HG03520 (cell line): ENCODE measurements at regions not wholly inside any gene's neighbourhood (a gene's known extent, or its start where the extent isn't known, plus 50 kb on each side); places are given as distances from the start of the nearest gene placed in this dataset.

ENCODE experiments used
- ATAC-seq: cut with Tn5 transposase; IDR thresholded peaks from one replicate; pipeline ENCODE4 v1.9.1; 2021; ENCODE audit warnings: mild to moderate bottlenecking, moderate library complexity; ENCODE audit not compliant: unreplicated experiment

- ATAC-seq, result no peak
These were observed 141.2 kb downstream of the MYCN start for GRCh38 chr2:16081316-16082200.

GRCh38 chr2:16080516-16080915, 140.2 kb downstream of the MYCN start:
- no peak for ATAC-seq

DNA sequence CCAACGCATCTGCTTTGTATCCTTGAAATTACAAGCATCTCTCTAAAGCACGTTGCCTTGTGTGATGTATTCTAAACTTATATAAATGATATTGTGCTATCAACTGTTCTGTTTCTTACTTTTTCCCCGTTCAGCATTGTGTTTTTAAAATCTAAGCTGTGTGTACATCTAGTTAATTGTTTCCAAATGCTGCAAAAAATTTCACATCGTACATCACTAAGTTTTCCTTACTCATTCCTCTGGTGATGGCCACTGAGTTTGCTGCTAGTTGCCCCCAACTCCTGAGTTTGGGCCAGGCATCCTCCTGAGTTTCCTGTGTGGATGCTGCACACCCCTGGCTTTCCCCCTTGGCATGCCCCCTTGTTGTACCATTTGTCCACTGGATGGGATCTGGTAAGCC, 139.7 kb downstream of the MYCN start:
- no peak for ATAC-seq

DNA sequence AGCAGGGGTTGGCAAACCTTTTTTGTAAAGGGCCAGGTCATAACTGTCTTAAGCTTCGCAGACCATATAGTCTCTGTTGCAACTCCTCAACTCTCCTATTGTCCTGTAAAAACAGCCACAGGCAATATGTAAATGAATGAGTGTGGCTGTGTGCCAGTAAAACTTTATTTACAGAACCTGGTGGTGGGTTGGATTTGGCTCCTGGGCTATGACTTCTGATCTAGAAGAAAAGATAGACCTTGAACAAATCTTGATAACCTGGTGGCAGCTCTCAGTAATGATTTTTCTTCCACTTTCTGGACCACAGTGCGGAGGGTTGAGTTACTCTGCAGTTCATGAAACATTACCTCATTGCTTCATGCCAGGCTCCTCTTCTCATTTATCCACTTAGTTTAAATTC, 139.3 kb downstream of the MYCN start:
- no peak for ATAC-seq

DNA sequence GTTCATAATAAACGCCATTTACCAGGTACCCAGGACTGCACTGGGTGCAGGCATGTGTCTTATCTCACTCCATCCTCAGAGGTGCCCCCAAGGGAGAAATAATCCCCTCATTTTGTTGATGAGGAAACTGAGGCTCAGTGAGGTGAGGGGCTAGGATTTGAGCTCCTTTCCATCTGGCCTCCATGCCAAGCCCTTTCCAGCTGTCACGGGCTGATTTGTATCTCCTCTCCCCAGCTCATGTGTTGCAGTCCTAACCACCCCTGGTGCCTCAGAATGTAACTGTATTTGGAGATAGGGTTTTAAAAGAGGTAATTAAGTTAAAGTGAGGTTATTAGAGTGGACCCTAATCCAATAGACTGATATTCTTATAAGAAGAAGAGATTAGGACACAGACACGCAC, 137.3 kb downstream of the MYCN start:
- ATAC-seq, result no peak

- ATAC-seq, result no peak
These were observed 136.6 kb downstream of the MYCN start for GRCh38 chr2:16076911-16077310.

- ATAC-seq, result no peak
These were observed 135.0 kb downstream of the MYCN start for GRCh38 chr2:16075045-16076012.

GRCh38 chr2:16073921-16074425, 133.6 kb downstream of the MYCN start:
- no peak for ATAC-seq

DNA sequence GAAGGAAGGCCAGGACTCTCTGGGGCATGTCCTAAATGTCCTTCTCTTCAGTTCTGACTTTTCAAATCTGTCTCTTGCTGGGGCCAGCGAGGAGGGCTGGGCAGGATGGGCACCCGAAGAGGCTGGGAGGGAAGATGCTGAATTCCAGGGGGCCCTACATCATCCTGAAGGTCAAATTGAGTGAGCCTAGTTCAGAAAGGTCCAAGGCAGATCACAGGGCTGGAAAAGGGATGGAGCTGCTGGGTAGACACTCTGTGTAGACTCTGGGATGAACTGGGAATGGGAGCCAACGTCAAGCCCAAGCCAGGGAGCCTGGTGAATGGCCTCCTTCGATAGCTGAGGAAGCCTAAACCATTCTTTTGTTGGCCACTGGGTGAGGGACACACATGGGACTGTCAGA, 133.1 kb downstream of the MYCN start:
- no peak for ATAC-seq

GRCh38 chr2:16072638-16073290, 132.4 kb downstream of the MYCN start:
- ATAC-seq, result no peak

- ATAC-seq, result no peak
These were observed 131.7 kb downstream of the MYCN start for GRCh38 chr2:16071865-16072637.

DNA sequence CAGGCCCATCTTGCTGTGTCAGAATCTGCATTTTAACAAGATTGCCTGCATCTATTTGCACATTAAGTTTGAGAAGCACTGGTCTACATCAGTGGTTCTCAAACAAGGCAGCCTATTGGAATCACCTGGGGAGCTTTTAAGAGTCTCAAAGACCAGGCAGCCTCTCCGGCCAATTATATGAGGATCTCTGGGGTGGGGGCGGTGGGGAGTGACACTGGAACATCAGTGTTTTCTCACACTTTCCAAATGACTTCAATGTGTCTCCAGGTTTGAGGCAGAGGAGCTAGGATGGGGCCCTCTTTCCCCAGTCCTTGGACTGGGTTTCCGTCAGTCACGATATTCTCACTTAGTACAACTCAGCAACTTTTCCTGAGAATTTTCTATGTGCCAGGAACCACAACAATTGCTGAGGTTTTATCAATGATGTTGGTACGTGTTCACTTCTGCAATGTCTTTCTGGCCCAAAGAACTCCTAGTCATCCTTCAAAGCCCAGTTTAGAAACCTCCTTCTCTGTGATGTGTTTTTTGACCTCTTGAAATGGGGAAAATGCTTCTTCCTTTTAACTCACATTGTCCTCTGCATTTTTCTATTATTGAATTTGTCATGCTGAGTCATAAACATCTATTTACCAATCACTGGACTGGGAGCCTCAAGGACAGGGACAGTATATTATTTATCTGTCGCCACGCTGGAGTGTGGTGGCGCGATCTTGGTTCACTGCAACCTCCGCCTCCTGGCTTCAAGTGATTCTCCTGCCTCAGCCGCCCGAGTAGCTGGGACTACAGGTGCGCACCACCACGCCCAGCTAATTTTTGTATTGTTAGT, 130.9 kb downstream of the MYCN start:
- no peak for ATAC-seq

DNA sequence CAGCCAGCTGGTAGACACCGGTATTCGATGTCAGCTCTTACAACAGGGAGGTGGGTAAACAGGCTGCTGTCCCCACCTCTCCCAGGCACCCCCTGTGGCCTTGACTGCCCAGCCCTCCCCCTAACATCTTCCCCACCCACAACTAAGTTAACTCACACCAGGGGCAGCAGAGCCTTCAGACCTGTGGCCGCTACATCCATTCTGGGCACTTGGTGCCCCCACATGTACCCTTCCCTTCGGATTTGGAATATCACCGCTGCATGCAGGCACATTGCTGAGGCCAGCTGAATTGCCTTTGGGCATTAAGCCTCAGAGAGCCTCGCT, 130.3 kb downstream of the MYCN start:
- ATAC-seq, result no peak

DNA sequence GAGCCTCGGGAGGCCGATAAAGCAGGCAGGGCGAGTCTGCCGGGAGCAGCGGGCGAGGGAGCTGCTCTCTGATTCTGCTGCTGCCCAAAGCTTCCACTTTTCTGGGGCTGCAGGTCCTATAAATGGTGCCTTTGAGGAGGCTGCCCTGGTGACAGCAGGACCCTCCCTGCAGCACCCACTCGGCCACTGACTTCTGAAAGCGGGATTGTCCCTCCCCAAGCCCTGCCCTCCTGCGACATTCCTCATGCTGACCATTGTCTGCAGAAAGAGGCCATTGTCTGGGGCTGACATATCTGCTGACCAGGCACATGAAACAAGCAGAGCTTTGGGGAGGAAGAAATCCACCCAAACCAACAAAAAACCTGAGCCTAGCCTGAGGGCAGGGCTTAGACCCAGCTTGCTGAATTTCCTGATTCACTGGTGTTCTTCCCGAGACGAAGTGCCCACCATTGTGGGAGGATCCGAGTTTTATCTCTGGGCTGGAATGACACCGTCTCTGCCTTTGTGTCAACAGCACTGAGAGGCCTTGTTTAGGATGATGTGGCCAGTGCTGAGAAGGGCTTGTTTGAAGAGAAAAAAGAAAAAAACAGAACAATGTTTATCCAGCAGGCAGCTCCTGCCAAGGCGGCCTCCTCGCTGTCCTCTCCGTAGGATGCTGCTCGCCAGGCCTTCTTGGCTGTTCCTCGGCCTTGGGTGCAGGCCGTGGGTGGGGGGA, 129.7 kb downstream of the MYCN start:
- ATAC-seq, result no peak

GRCh38 chr2:16069663-16069932, 129.2 kb downstream of the MYCN start:
- ATAC-seq, result no peak

DNA sequence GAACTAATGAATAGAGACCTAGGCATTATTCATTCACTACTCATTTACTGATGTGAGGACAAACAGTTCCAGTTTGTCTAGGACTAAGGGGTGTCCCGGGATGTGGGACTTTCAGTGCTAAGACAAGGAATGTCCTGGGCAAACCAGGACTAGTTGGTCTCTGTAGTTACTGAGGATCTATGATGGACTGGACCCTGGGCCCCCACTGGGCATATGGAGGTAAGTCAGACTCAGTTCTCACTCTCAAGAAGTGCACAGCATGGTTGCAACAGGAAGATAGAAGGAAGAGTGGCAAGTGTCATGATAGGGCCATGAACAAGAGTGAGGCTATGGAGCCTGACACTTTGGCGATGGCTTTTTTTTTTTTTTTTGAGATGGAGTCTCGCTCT, 128.2 kb downstream of the MYCN start:
- ATAC-seq, result no peak

DNA sequence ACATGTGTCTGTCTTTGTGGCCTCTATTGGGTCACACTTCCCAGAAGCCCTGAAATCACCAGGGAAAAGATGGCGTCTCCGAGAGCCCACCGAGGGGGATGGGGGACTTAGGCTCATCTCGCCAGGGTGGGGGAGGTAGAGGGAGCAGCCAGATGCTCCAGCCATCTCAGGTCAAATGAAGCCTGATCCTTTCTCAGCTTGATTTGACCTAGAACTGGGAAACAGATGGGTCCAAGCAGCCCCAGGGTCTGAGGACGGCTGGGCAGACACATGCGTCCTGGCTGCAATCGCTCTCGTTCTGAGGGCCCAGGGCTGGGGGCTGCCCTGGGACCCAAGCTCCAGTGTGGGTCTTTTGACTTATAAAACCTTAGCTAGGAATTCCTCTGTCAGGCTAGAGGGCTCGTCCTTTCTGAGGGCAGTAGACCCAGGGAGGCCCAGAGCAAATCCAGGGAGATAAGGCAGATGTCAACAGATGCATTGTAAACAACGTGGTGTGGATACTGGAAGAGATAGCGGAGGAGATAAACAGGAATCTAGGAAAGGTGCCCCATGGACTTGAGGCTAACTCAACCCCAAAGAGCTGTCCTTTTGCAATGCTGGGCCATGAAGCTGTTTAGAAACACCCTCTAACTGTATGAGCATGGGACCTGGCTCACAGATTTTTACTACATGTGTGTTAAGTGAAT, 127.7 kb downstream of the MYCN start:
- no peak for ATAC-seq

DNA sequence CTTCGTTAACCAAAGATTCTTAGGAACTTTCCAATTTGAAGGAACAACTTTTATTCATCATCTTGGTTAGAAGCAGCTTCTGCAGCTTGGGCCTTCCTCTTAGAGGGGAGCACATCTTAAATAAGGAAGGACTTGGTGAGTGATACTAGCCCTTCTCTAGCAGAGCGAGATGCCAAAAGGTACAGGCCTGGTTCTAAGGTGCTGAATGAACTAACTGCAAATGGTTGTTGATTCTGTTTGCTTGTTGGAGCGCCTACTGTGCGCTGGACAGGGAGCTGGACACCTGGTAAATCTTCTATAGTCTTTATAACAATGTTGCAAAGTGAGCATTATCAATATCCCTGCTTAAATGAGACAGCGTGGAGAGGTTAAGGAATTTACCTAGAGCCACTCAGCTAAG, 127.1 kb downstream of the MYCN start:
- no peak for ATAC-seq

GRCh38 chr2:16067037-16067406, 126.7 kb downstream of the MYCN start:
- no peak for ATAC-seq
